ENCODE measurements at regions not wholly inside any gene's neighbourhood (a gene's known extent, or its start where the extent isn't known, plus 50 kb on each side); places are given as distances from the start of the nearest gene placed in this dataset.

DNA sequence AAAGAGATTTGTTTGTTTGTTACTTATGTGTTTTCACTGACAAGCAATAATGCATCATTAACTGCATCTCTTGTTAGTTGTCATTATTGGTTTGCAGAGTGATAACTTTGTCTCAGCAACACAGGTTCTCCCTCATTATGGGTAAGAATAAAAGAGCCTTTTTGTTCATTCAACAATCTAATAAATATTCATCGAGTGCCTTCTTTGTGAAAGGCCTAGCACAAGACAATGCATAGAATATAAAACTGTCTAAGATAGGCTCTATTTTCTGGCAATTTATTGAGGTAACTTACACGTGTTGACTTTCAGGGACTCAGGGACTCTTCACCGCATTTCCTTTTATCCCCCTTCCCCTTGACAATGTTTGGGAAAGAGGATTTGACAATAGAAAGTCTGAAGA is 95.5 kb upstream of the KRR1 start:
- Histone ChIP-seq H3K4me2 (no peak overlapping the region), H3K27ac (no peak overlapping the region), H3K4me3 (no peak overlapping the region), H3K9me3 (no peaks in the 10 kb centered on the region), H3K4me1 (no peaks in the 10 kb centered on the region)
- DNase-seq (ENCODE audit: low read depth in 1 of 2, low spot score in 1 of 2), result no peak
- no peak for ATAC-seq
- CTCF ChIA-PET, result no interaction called here
- POLR2A ChIA-PET, result no interaction called here
- peak; percentile 43 for FAIRE-seq
- WGBS (ENCODE audit: missing lambda C conversion rate), result 90% methylated on average over 3 of the region's 3 CpGs
- TF ChIP-seq, protein P1, sequence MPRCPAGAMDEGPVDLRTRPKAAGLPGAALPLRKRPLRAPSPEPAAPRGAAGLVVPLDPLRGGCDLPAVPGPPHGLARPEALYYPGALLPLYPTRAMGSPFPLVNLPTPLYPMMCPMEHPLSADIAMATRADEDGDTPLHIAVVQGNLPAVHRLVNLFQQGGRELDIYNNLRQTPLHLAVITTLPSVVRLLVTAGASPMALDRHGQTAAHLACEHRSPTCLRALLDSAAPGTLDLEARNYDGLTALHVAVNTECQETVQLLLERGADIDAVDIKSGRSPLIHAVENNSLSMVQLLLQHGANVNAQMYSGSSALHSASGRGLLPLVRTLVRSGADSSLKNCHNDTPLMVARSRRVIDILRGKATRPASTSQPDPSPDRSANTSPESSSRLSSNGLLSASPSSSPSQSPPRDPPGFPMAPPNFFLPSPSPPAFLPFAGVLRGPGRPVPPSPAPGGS (IDR thresholded peaks at IDR 0.05), result no peak
- TF ChIP-seq CBX2 (IDR thresholded peaks at IDR 0.05; ENCODE audit: borderline replicate concordance, low read depth) (no peak), RNF2 (IDR thresholded peaks at IDR 0.05; ENCODE audit: borderline replicate concordance, low read depth) (no peak), ZFP36 (IDR thresholded peaks at IDR 0.05; ENCODE audit: borderline replicate concordance, partially characterized antibody) (no peak), HMGXB4 (CRISPR knock-in tag; IDR thresholded peaks at IDR 0.05; ENCODE audit: borderline replicate concordance) (no peak), TP53 (CRISPR knock-in tag; IDR thresholded peaks at IDR 0.05) (no peak), RCOR1 (IDR thresholded peaks at IDR 0.05; ENCODE audit: low read depth, low read length) (no peak), TFCP2L1 (CRISPR knock-in tag; IDR thresholded peaks at IDR 0.05) (no peak), HOXB13 (CRISPR knock-in tag; IDR thresholded peaks at IDR 0.05; ENCODE audit: low read depth) (no peak), SREBF2 (IDR thresholded peaks at IDR 0.05) (no peak), POLR2AphosphoS2 (conservative IDR thresholded peaks at IDR 0.05; ENCODE audit: low read length) (no peak), BHLHE40 (IDR thresholded peaks at IDR 0.05; ENCODE audit: low read depth, low read length) (no peak), EP300 (IDR thresholded peaks at IDR 0.05) (no peak), RFX5 (IDR thresholded peaks at IDR 0.05) (no peak), ZSCAN20 (CRISPR knock-in tag; IDR thresholded peaks at IDR 0.05) (no peak), EHF (CRISPR knock-in tag; IDR thresholded peaks at IDR 0.05) (no peak), CHD2 (IDR thresholded peaks at IDR 0.05; ENCODE audit: low read length, partially characterized antibody) (no peak), CHD4 (IDR thresholded peaks at IDR 0.05; ENCODE audit: borderline replicate concordance) (no peak), GATA3 (IDR thresholded peaks at IDR 0.05; ENCODE audit: borderline replicate concordance) (no peak), KDM5A (IDR thresholded peaks at IDR 0.05) (no peak)

GRCh38 chr12:75606151-75606550 is 94.7 kb upstream of the KRR1 start:
- no peak for TF ChIP-seq BHLHE40 (IDR thresholded peaks at IDR 0.05; ENCODE audit: low read depth, low read length)
- no peak for TF ChIP-seq CHD2 (IDR thresholded peaks at IDR 0.05; ENCODE audit: low read length, partially characterized antibody)
- TF ChIP-seq ZC3H11A (IDR thresholded peaks at IDR 0.05), result no peak
- no peak for TF ChIP-seq HEYL (CRISPR knock-in tag; IDR thresholded peaks at IDR 0.05)
- Histone ChIP-seq H3K4me1 (no peaks in the 10 kb centered on the region), H3K4me2 (no peak overlapping the region), H3K9me3 (no peaks in the 10 kb centered on the region), H3K27ac (no peak overlapping the region), H3K4me3 (no peak overlapping the region)
- ChIA-PET POLR2A (no interaction called here), CTCF (no interaction called here)
- FAIRE-seq (no peak), DNase-seq (ENCODE audit: low read depth in 1 of 2, low spot score in 1 of 2) (no peak), ATAC-seq (no peak)
- 74% methylated on average over 2 of the region's 2 CpGs for WGBS (ENCODE audit: missing lambda C conversion rate)

DNA sequence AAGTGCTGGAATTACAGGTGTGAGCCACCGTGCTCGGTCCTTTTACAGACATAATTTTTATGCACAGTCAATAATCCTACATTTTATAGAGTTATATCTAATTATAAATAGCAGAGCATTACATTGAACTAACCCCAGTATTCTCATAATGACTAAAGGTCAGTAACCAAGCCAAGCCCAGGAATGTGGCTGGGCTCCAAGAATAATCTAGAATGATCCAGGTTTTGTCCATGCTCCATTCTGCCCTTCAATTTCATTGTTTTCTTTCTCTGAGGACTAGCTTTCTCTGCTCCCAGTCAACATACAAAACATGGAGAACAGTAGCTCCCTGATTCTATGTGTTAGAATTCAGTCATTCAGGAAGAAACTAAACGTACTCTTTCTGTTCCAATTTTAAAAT is 92.1 kb upstream of the KRR1 start:
- H3K9me3 ChIP-seq, result no peaks in the 10 kb centered on the region
- no peaks in the 10 kb centered on the region for H3K4me1 ChIP-seq
- H3K4me2 ChIP-seq, result no peak overlapping the region
- ATAC-seq, result no peak
- no peak overlapping the region for H3K27ac ChIP-seq
- no peak overlapping the region for H3K4me3 ChIP-seq
- POLR2A ChIA-PET, result no interaction called here
- TF ChIP-seq TFCP2L1 (CRISPR knock-in tag; IDR thresholded peaks at IDR 0.05), result no peak
- no peak for TF ChIP-seq RCOR1 (IDR thresholded peaks at IDR 0.05; ENCODE audit: low read depth, low read length)
- TF ChIP-seq ZSCAN20 (CRISPR knock-in tag; IDR thresholded peaks at IDR 0.05), result no peak
- TF ChIP-seq MYC (IDR thresholded peaks at IDR 0.05; ENCODE audit: borderline replicate concordance, low read length), result no peak
- TF ChIP-seq TP53 (CRISPR knock-in tag; IDR thresholded peaks at IDR 0.05), result no peak
- no peak for TF ChIP-seq NR3C1 (IDR thresholded peaks at IDR 0.05)
- TF ChIP-seq CTCF (IDR thresholded peaks at IDR 0.05), result no peak
- TF ChIP-seq SMC3 (IDR thresholded peaks at IDR 0.05), result no peak
- no peak for TF ChIP-seq POLR2A (IDR thresholded peaks at IDR 0.05; ENCODE audit: low read length)
- TF ChIP-seq PHF8 (IDR thresholded peaks at IDR 0.05; ENCODE audit: borderline replicate concordance, low read depth), result no peak
- TF ChIP-seq SREBF2 (IDR thresholded peaks at IDR 0.05), result no peak
- TF ChIP-seq ZNF302 (CRISPR knock-in tag; IDR thresholded peaks at IDR 0.05), result no peak
- no peak for TF ChIP-seq ZFP36 (IDR thresholded peaks at IDR 0.05; ENCODE audit: borderline replicate concordance, partially characterized antibody)
- WGBS (ENCODE audit: missing lambda C conversion rate), result 88% methylated on average over 3 of the region's 3 CpGs
- FAIRE-seq, result no peak
- CTCF ChIA-PET, result interaction anchor here (1.0 kb wide), 1 partner anchor 9 kb away, joined by 3 read pairs; no protein-coding TSS in a partner anchor
- DNase-seq (ENCODE audit: low read depth in 1 of 2, low spot score in 1 of 2), result no peak
